K562 (cell line): ENCODE measurements at regions not wholly inside any gene's neighbourhood (a gene's known extent, or its start where the extent isn't known, plus 50 kb on each side); places are given as distances from the start of the nearest gene placed in this dataset.

ENCODE experiments used
- ATAC-seq: fragments of 200-7000 bp; cut with Tn5 transposase; 3 replicates; pipeline ENCODE4 v1.9.1; 2020; ENCODE audit warnings: moderate library complexity
- BruUV-seq: library from RNA; stranded (reverse); fragments of 400-500 nt; replicated peaks from 2 replicates; lab custom pipeline; 2021; lab: Mats Ljungman, UMichigan
- CTCF ChIA-PET: fragments of 300-600 bp; formaldehyde crosslinking; extraction: SDS; loops from one replicate; lab custom pipeline; 2021; ENCODE audit warnings: low intra/inter-chr PET ratio; lab: Yijun Ruan, JAX
- POLR2A ChIA-PET: fragments of 300-600, 350-650 bp; sonication (Branson Sonifier 250); formaldehyde crosslinking; extraction: SDS; loops from one replicate; lab custom pipeline; 2021; ENCODE audit warnings: antibody characterized with exemption, inconsistent platforms; lab: Yijun Ruan, JAX
- DNase-seq, 4 experiments: peaks; one replicate each; pipeline versions ENCODE4 v3.0.0 to v3.0.0-alpha.2; 2011 to 2018; ENCODE audit warnings: low spot score in 3 of 4, mixed read lengths in 3 of 4; ENCODE audit errors: extremely low read depth in 1 of 4
- FAIRE-seq: peaks from 2 replicates; lab custom pipeline; 2011; peaks lifted over from hg19 to GRCh38; lab: Jason Lieb, UNC
- H2AFZ ChIP-seq: 2 replicates; pipeline ENCODE4 v1.6.0; 2011; ENCODE audit warnings: low read depth, low read length, control low read depth, inconsistent platforms
- H3K27ac ChIP-seq: fragments of 200-600 bp; 3 replicates; pipeline ENCODE4 v1.8.0; 2011; ENCODE audit warnings: low read depth, mild to moderate bottlenecking, control low read depth, inconsistent platforms, low read length, moderate library complexity, mixed read lengths; ENCODE audit errors: extremely low read depth
- H3K27me3 ChIP-seq, 2 experiments: fragments of 300-600 bp in 1 of 2; 2 replicates in 1 of 2; 3 replicates in 1 of 2; pipeline versions ENCODE4 v1.6.0 to v1.8.0; 2011; ENCODE audit warnings: inconsistent platforms in 2 of 2, low read length in 2 of 2, mild to moderate bottlenecking in 1 of 2, mixed read lengths in 1 of 2, moderate library complexity in 1 of 2; ENCODE audit not compliant: control insufficient read depth in 2 of 2, insufficient read depth in 2 of 2
- H3K36me3 ChIP-seq: fragments of 300-600 bp; 3 replicates; pipeline ENCODE4 v1.8.0; 2011; ENCODE audit warnings: mild to moderate bottlenecking, low read length, inconsistent platforms; ENCODE audit not compliant: control insufficient read depth, insufficient read depth
- H3K4me1 ChIP-seq, 2 experiments: fragments of 200-600 bp in 1 of 2; replicated peaks in 1 of 2; 2 replicates in 1 of 2; 3 replicates in 1 of 2; pipeline versions ENCODE4 v1.5.1 to v1.8.0; 2011; ENCODE audit warnings: inconsistent platforms in 2 of 2, low read length in 2 of 2, mild to moderate bottlenecking in 1 of 2, mixed read lengths in 1 of 2, moderate library complexity in 1 of 2; ENCODE audit not compliant: control insufficient read depth in 2 of 2, insufficient read depth in 2 of 2
- H3K4me2 ChIP-seq: 2 replicates; pipeline ENCODE4 v1.6.1; 2011; ENCODE audit warnings: low read length, control low read depth, inconsistent platforms, mixed read lengths; ENCODE audit not compliant: insufficient read depth
- H3K4me3 ChIP-seq: fragments of 200-600 bp; sonication (generic), shearing (Covaris generic); 2 replicates; pipeline ENCODE4 v1.5.1; 2016; ENCODE audit warnings: control low read depth, inconsistent platforms
- H3K79me2 ChIP-seq: fragments of 200-600 bp; 3 replicates; pipeline ENCODE4 v1.8.0; 2011; ENCODE audit warnings: low read length, inconsistent platforms; ENCODE audit not compliant: control insufficient read depth, insufficient read depth
- H3K9ac ChIP-seq, 2 experiments: 2 replicates each; pipeline versions ENCODE4 v1.6.0 to v1.6.1; 2011; ENCODE audit warnings: low read depth in 2 of 2, low read length in 2 of 2, control low read depth in 1 of 2, inconsistent platforms in 1 of 2, mild to moderate bottlenecking in 1 of 2, mixed read lengths in 1 of 2; ENCODE audit not compliant: insufficient read depth in 1 of 2
- H3K9me1 ChIP-seq: one replicate; pipeline ENCODE4 v1.6.0; 2011; ENCODE audit warnings: inconsistent platforms, mild to moderate bottlenecking, low read length, moderate library complexity; ENCODE audit not compliant: control insufficient read depth, insufficient read depth
- H3K9me3 ChIP-seq: replicated peaks from 2 replicates; pipeline ENCODE4 v1.5.1; 2011; ENCODE audit warnings: low read depth, low read length, inconsistent platforms; ENCODE audit not compliant: control insufficient read depth, insufficient read depth
- H4K20me1 ChIP-seq: replicated peaks from 2 replicates; pipeline ENCODE4 v1.6.1; 2011; ENCODE audit warnings: low read length, inconsistent platforms, mixed read lengths; ENCODE audit not compliant: control insufficient read depth, insufficient read depth
- ARID2 ChIP-seq: fragments of 450-650 bp; IDR thresholded peaks from 2 replicates; pipeline ENCODE4 v1.6.1; 2017; ENCODE audit warnings: antibody characterized with exemption, mild to moderate bottlenecking
- CEBPZ ChIP-seq: fragments of 150-350 bp; IDR thresholded peaks from 2 replicates; pipeline ENCODE4 v1.6.1; 2014; ENCODE audit warnings: low read depth, mild to moderate bottlenecking, low read length, borderline replicate concordance
- E2F5 ChIP-seq: sonication (generic); formaldehyde crosslinking; IDR thresholded peaks from 2 replicates; pipeline ENCODE4 v1.8.0; 2022; ENCODE audit warnings: mild to moderate bottlenecking, missing genetic modification reagents
- MAFG ChIP-seq: fragments of 450-650 bp; conservative IDR thresholded peaks from 2 replicates; pipeline ENCODE4 v1.6.1; 2016; ENCODE audit warnings: missing genetic modification characterization, missing compliant biosample characterization
- NCOA4 ChIP-seq: fragments of 450-650 bp; IDR thresholded peaks from 2 replicates; pipeline ENCODE4 v1.6.1; 2018; ENCODE audit warnings: mild to moderate bottlenecking; ENCODE audit not compliant: partially characterized antibody
- RERE ChIP-seq: sonication (generic); formaldehyde crosslinking; IDR thresholded peaks from 2 replicates; pipeline ENCODE4 v1.8.0; 2023; ENCODE audit warnings: missing genetic modification reagents, mild to moderate bottlenecking, borderline replicate concordance
- U2AF2 ChIP-seq: fragments of 200-400 bp; formaldehyde crosslinking; optimal IDR thresholded peaks from 2 replicates; pipeline ENCODE3; 2017; ENCODE audit warnings: low read depth, mild to moderate bottlenecking, low read length
- ZNF347 ChIP-seq: fragments of 450-650 bp; formaldehyde crosslinking; IDR thresholded peaks from 2 replicates; pipeline ENCODE4 v1.4.0; 2020; ENCODE audit warnings: low read depth, mild to moderate bottlenecking, moderate library complexity
- ZNF830 ChIP-seq: fragments of 250-450 bp; sonication (Bioruptor Pico); IDR thresholded peaks from 2 replicates; pipeline ENCODE4 v1.5.0; 2021; ENCODE audit warnings: mild to moderate bottlenecking
- WGBS: fragments of 100-300 bp; shearing (Covaris generic); methylation state at CpG from one replicate; pipeline ENCODE4 v1.1.6; 2016; ENCODE audit warnings: low coverage, mixed read lengths; ENCODE audit not compliant: insufficient coverage; ENCODE audit errors: missing lambda C conversion rate; 5-methylcytosine and 5-hydroxymethylcytosine counted together
- in situ Hi-C: fragments of 300-500 bp; cut with MboI; formaldehyde crosslinking; loops from 4 replicates; pipeline ENCODE4 v1.15.0; 2018; ENCODE audit warnings: inconsistent platforms, mixed read lengths
- intact Hi-C: fragments of 100-400 bp; cut with micrococcal nuclease; formaldehyde crosslinking; loops from 2 replicates; pipeline ENCODE4 v1.14.2; 2022

- no peaks in the 10 kb centered on the region for H3K9me3 ChIP-seq
- ATAC-seq (no peak), DNase-seq (no peak), FAIRE-seq (no peak)
- intact Hi-C loops, result no loop called here
- no peak overlapping the region for H3K9ac ChIP-seq
- no TSS peak for BruUV-seq
- H3K27me3 ChIP-seq, result peaks cover 18 to 47% of the 10 kb centered on the region in 2 experiments; a peak in 4 of 5 replicates
- WGBS, result 0% methylated on average over 4 of the region's 4 CpGs
- H3K4me2 ChIP-seq, result no peak overlapping the region
- H3K36me3 ChIP-seq, result no peaks in the 10 kb centered on the region
- ChIA-PET CTCF (no interaction called here), POLR2A (interaction anchor here (1.0 kb wide), 1 partner anchor 12 kb away, joined by 3 read pairs; no protein-coding TSS in a partner anchor)
- no peak overlapping the region for H2AFZ ChIP-seq
- no peaks in the 10 kb centered on the region; a peak in 1 of 5 replicates for H3K4me1 ChIP-seq
- in situ Hi-C loops, result no loop called here
- no peaks in the 10 kb centered on the region for H3K79me2 ChIP-seq
- no peak overlapping the region for H3K27ac ChIP-seq
- no peaks in the 10 kb centered on the region for H3K9me1 ChIP-seq
- 0 out of 2 replicates have a peak, but pooled peaks cover 3% of the 10 kb centered on the region for H4K20me1 ChIP-seq
- no peak overlapping the region for H3K4me3 ChIP-seq
- TF ChIP-seq ZNF347 (CRISPR knock-in tag), result no peak
- TF ChIP-seq RERE (CRISPR knock-in tag), result no peak
- no peak for TF ChIP-seq CEBPZ
- no peak for TF ChIP-seq ARID2
- TF ChIP-seq U2AF2, result no peak
- TF ChIP-seq MAFG, result no peak
- no peak for TF ChIP-seq E2F5 (CRISPR knock-in tag)
- TF ChIP-seq ZNF830 (CRISPR knock-in tag), result no peak
- TF ChIP-seq NCOA4, result no peak
These were observed 80.1 kb upstream of the ALDH1B1 start for GRCh38 chr9:38312406-38312805.
